HepG2 (cell line): ENCODE measurements at regions not wholly inside any gene's neighbourhood (a gene's known extent, or its start where the extent isn't known, plus 50 kb on each side); places are given as distances from the start of the nearest gene placed in this dataset.

Experiments
- ATAC-seq: fragments of 200-7000 bp; cut with Tn5 transposase; 3 replicates; pipeline ENCODE4 v1.9.1; 2020; ENCODE audit warnings: mild to moderate bottlenecking, moderate library complexity
- BruUV-seq: library from RNA; stranded (reverse); fragments of 400-500 nt; replicated peaks from 2 replicates; lab custom pipeline; 2021; lab: Mats Ljungman, UMichigan
- CTCF ChIA-PET: fragments of 300-600 bp; formaldehyde crosslinking; extraction: SDS; loops from one replicate; lab custom pipeline; 2021; ENCODE audit warnings: low total read pairs, inconsistent platforms, low intra/inter-chr PET ratio; lab: Yijun Ruan, JAX
- POLR2A ChIA-PET: fragments of 350-600 bp; sonication (Branson Sonifier 250); formaldehyde crosslinking; loops from one replicate; lab custom pipeline; 2020; ENCODE audit warnings: antibody characterized with exemption, inconsistent platforms; lab: Yijun Ruan, JAX
- DNase-seq: peaks from one replicate; pipeline ENCODE4 v3.0.0-alpha.2; 2015; ENCODE audit warnings: low spot score
- FAIRE-seq: peaks from 3 replicates; lab custom pipeline; 2011; peaks lifted over from hg19 to GRCh38; lab: Jason Lieb, UNC
- H2AFZ ChIP-seq: one replicate; pipeline ENCODE4 v1.6.1; 2011; ENCODE audit warnings: low read length, inconsistent platforms
- H3K27ac ChIP-seq: fragments of 300-600 bp; 3 replicates; pipeline ENCODE4 v1.8.0; 2011; ENCODE audit warnings: mixed run types, mild to moderate bottlenecking, mixed read lengths, low read length, inconsistent platforms; ENCODE audit not compliant: insufficient read depth; ENCODE audit errors: extremely low read length
- H3K27me3 ChIP-seq, 2 experiments: fragments of 200-600 bp in 1 of 2; 2 replicates in 1 of 2; 3 replicates in 1 of 2; pipeline versions ENCODE4 v1.6.0 to v1.8.0; 2011; ENCODE audit warnings: low read length in 2 of 2, mild to moderate bottlenecking in 2 of 2, moderate library complexity in 2 of 2, inconsistent platforms in 1 of 2; ENCODE audit not compliant: insufficient read depth in 2 of 2, control insufficient read depth in 1 of 2
- H3K36me3 ChIP-seq, 2 experiments: fragments of 200-600 bp in 1 of 2; replicated peaks in 1 of 2; 2 replicates in 1 of 2; 3 replicates in 1 of 2; pipeline versions ENCODE4 v1.5.1 to v1.8.0; 2011; ENCODE audit warnings: low read length in 2 of 2, inconsistent platforms in 1 of 2; ENCODE audit not compliant: insufficient read depth in 2 of 2, control insufficient read depth in 1 of 2
- H3K4me1 ChIP-seq: 2 replicates; pipeline ENCODE4 v1.5.1; 2012; ENCODE audit warnings: low read length, inconsistent platforms; ENCODE audit not compliant: insufficient read depth
- H3K4me2 ChIP-seq: 2 replicates; pipeline ENCODE4 v1.6.0; 2011; ENCODE audit warnings: low read depth, low read length, inconsistent platforms
- H3K4me3 ChIP-seq, 3 experiments: fragments of 200-600 bp in 1 of 3; sonication (generic), shearing (Covaris generic) in 1 of 3; replicated peaks in 1 of 3; 2 replicates each; pipeline ENCODE4 v1.5.1; 2011 to 2016; ENCODE audit warnings: low read length in 3 of 3, inconsistent platforms in 2 of 3, low read depth in 2 of 3, mild to moderate bottlenecking in 2 of 3, control low read depth in 1 of 3, mixed read lengths in 1 of 3; ENCODE audit not compliant: insufficient read depth in 1 of 3
- H3K79me2 ChIP-seq: one replicate; pipeline ENCODE4 v1.6.1; 2011; ENCODE audit warnings: low read length, inconsistent platforms; ENCODE audit not compliant: insufficient read depth
- H3K9ac ChIP-seq: 2 replicates; pipeline ENCODE4 v1.6.0; 2011; ENCODE audit warnings: mild to moderate bottlenecking, low read depth, low read length, inconsistent platforms; ENCODE audit not compliant: insufficient read depth
- H3K9me3 ChIP-seq: 2 replicates; pipeline ENCODE4 v1.5.1; 2012; ENCODE audit warnings: mild to moderate bottlenecking, low read length
- H4K20me1 ChIP-seq: 2 replicates; pipeline ENCODE4 v1.6.0; 2011; ENCODE audit warnings: inconsistent platforms, mild to moderate bottlenecking, low read length, moderate library complexity; ENCODE audit not compliant: insufficient read depth
- FUBP1 ChIP-seq: sonication (generic); formaldehyde crosslinking; IDR thresholded peaks from 2 replicates; pipeline ENCODE4 v1.5.1; 2020; ENCODE audit warnings: missing genetic modification reagents, mild to moderate bottlenecking, borderline replicate concordance
- IRF2 ChIP-seq: IDR thresholded peaks from 2 replicates; pipeline ENCODE4 v1.6.1; 2018; ENCODE audit warnings: missing genetic modification reagents, missing compliant biosample characterization
- PHF8 ChIP-seq: sonication (generic); formaldehyde crosslinking; IDR thresholded peaks from 2 replicates; pipeline ENCODE4 v1.5.0; 2020; ENCODE audit warnings: missing genetic modification reagents
- SAFB2 ChIP-seq: sonication (generic); formaldehyde crosslinking; IDR thresholded peaks from 2 replicates; pipeline ENCODE4 v1.5.1; 2020; ENCODE audit warnings: missing genetic modification reagents, low read depth, mild to moderate bottlenecking, borderline replicate concordance
- TRAFD1 ChIP-seq: sonication (generic); formaldehyde crosslinking; IDR thresholded peaks from 2 replicates; pipeline ENCODE4 v1.5.1; 2020; ENCODE audit warnings: missing genetic modification reagents, mild to moderate bottlenecking, borderline replicate concordance
- ZNF225 ChIP-seq: sonication (generic); formaldehyde crosslinking; IDR thresholded peaks from 2 replicates; pipeline ENCODE4 v1.4.0; 2020; ENCODE audit warnings: mild to moderate bottlenecking, missing genetic modification reagents
- ZNF644 ChIP-seq: IDR thresholded peaks from 2 replicates; pipeline ENCODE4 v1.6.1; 2016; ENCODE audit warnings: low read depth
- ZNF761 ChIP-seq: sonication (generic); formaldehyde crosslinking; conservative IDR thresholded peaks from 2 replicates; pipeline ENCODE4 v1.4.0; 2020; ENCODE audit warnings: mild to moderate bottlenecking, missing genetic modification reagents
- WGBS: methylation state at CpG from one replicate; pipeline ENCODE4 v1.1.6; 2017; ENCODE audit warnings: low lambda C conversion rate; 5-methylcytosine and 5-hydroxymethylcytosine counted together
- in situ Hi-C: cut with HindIII; loops from 2 replicates; pipeline ENCODE4 v1.10.0; 2017; ENCODE audit warnings: low pct_unique_long_range_greater_than_20kb; ENCODE audit not compliant: extremely low pct_ligation_motif_present
- intact Hi-C: fragments of 100-400 bp; cut with micrococcal nuclease; formaldehyde crosslinking; loops from one replicate; pipeline ENCODE4 v1.10.0; 2022; ENCODE audit not compliant: unreplicated experiment
- TF ChIP-seq, protein P1 (sequence below): sonication (generic); formaldehyde crosslinking; IDR thresholded peaks from 2 replicates; pipeline ENCODE4 v1.9.0; 2021; ENCODE audit warnings: mild to moderate bottlenecking, missing genetic modification reagents

- no TSS peak for BruUV-seq
- WGBS, result 10% methylated on average over 7 of the region's 7 CpGs
- ATAC-seq, result no peak
Observed at GRCh38 chr16:9462984-9463383, 371.5 kb downstream of the HAPSTR1 start.

More at GRCh38 chr16:9462984-9463383, 371.5 kb downstream of the HAPSTR1 start:
- no peak for DNase-seq
- H3K27ac ChIP-seq, result no peak overlapping the region
- FAIRE-seq, result no peak
- no peaks in the 10 kb centered on the region for H3K36me3 ChIP-seq
- H3K9me3 ChIP-seq, result no peaks in the 10 kb centered on the region
- ChIA-PET POLR2A (no interaction called here), CTCF (no interaction called here)
- in situ Hi-C loops (no loop called here), intact Hi-C loops (no loop called here)
- TF ChIP-seq ZNF225, result no peak
- no peak for TF ChIP-seq TRAFD1 (CRISPR knock-in tag)
- TF ChIP-seq PHF8 (CRISPR knock-in tag), result no peak
- no peak for TF ChIP-seq ZNF761 (CRISPR knock-in tag)
- TF ChIP-seq IRF2 (CRISPR knock-in tag), result no peak
- TF ChIP-seq, protein P1, sequence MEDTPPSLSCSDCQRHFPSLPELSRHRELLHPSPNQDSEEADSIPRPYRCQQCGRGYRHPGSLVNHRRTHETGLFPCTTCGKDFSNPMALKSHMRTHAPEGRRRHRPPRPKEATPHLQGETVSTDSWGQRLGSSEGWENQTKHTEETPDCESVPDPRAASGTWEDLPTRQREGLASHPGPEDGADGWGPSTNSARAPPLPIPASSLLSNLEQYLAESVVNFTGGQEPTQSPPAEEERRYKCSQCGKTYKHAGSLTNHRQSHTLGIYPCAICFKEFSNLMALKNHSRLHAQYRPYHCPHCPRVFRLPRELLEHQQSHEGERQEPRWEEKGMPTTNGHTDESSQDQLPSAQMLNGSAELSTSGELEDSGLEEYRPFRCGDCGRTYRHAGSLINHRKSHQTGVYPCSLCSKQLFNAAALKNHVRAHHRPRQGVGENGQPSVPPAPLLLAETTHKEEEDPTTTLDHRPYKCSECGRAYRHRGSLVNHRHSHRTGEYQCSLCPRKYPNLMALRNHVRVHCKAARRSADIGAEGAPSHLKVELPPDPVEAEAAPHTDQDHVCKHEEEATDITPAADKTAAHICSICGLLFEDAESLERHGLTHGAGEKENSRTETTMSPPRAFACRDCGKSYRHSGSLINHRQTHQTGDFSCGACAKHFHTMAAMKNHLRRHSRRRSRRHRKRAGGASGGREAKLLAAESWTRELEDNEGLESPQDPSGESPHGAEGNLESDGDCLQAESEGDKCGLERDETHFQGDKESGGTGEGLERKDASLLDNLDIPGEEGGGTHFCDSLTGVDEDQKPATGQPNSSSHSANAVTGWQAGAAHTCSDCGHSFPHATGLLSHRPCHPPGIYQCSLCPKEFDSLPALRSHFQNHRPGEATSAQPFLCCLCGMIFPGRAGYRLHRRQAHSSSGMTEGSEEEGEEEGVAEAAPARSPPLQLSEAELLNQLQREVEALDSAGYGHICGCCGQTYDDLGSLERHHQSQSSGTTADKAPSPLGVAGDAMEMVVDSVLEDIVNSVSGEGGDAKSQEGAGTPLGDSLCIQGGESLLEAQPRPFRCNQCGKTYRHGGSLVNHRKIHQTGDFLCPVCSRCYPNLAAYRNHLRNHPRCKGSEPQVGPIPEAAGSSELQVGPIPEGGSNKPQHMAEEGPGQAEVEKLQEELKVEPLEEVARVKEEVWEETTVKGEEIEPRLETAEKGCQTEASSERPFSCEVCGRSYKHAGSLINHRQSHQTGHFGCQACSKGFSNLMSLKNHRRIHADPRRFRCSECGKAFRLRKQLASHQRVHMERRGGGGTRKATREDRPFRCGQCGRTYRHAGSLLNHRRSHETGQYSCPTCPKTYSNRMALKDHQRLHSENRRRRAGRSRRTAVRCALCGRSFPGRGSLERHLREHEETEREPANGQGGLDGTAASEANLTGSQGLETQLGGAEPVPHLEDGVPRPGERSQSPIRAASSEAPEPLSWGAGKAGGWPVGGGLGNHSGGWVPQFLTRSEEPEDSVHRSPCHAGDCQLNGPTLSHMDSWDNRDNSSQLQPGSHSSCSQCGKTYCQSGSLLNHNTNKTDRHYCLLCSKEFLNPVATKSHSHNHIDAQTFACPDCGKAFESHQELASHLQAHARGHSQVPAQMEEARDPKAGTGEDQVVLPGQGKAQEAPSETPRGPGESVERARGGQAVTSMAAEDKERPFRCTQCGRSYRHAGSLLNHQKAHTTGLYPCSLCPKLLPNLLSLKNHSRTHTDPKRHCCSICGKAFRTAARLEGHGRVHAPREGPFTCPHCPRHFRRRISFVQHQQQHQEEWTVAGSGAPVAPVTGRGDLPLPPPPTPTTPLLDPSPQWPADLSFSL (CRISPR knock-in tag), result no peak
- TF ChIP-seq ZNF644, result no peak
- no peak for TF ChIP-seq FUBP1 (CRISPR knock-in tag)
- no peak for TF ChIP-seq SAFB2 (CRISPR knock-in tag)
- H3K9ac ChIP-seq, result no peak overlapping the region
- H3K4me3 ChIP-seq, result no peak overlapping the region
- H2AFZ ChIP-seq, result no peak overlapping the region
- H4K20me1 ChIP-seq, result no peaks in the 10 kb centered on the region
- no peaks in the 10 kb centered on the region for H3K4me1 ChIP-seq
- no peak overlapping the region for H3K4me2 ChIP-seq
- H3K27me3 ChIP-seq, result 0 out of 5 replicates have a peak, but pooled peaks cover 0 to 4% of the 10 kb centered on the region in 2 experiments
- H3K79me2 ChIP-seq, result no peaks in the 10 kb centered on the region
